NCI-H510A treated with DMSO at 0.1 percent for 48 hours (cell line): ENCODE measurements at regions not wholly inside any gene's neighbourhood (a gene's known extent, or its start where the extent isn't known, plus 50 kb on each side); places are given as distances from the start of the nearest gene placed in this dataset.
"Not testable (repeated sequence)": the region's sequence is repeated elsewhere in the genome, so short reads cannot be mapped to it uniquely, and the experiment has no call there.

Experiments used
- DNase-seq: peaks from one replicate; lab custom pipeline; 2025; lab: John Stamatoyannopoulos, UW

GRCh38 chr3:162845918-162846317, 1349.3 kb downstream of the OTOL1 start:
- no peak for DNase-seq

GRCh38 chr3:162847511-162847910, 1350.9 kb downstream of the OTOL1 start:
- DNase-seq, result no peak

- DNase-seq, result no peak
These were observed 1367.0 kb downstream of the OTOL1 start for GRCh38 chr3:162863579-162863978.

- no peak for DNase-seq
These were observed 1368.9 kb downstream of the OTOL1 start for GRCh38 chr3:162865466-162865865.

GRCh38 chr3:162879021-162879562, 1382.5 kb downstream of the OTOL1 start:
- no peak for DNase-seq

GRCh38 chr3:162884373-162884772, 1387.8 kb downstream of the OTOL1 start:
- no peak for DNase-seq

GRCh38 chr3:162892921-162893793, 1396.5 kb downstream of the OTOL1 start:
- no peak for DNase-seq

- DNase-seq, result no peak
These were observed 1400.7 kb downstream of the OTOL1 start for GRCh38 chr3:162897291-162897690.

GRCh38 chr3:162932503-162932902, 1435.9 kb downstream of the OTOL1 start:
- no peak for DNase-seq

GRCh38 chr3:162933656-162934055, 1437.0 kb downstream of the OTOL1 start:
- DNase-seq, result no peak

- DNase-seq, result no peak
These were observed 1440.1 kb downstream of the OTOL1 start for GRCh38 chr3:162936706-162937105.

GRCh38 chr3:162938083-162938482, 1441.5 kb downstream of the OTOL1 start:
- DNase-seq, result peak; percentile 10

GRCh38 chr3:162945626-162946025, 1449.0 kb downstream of the OTOL1 start:
- no peak for DNase-seq

GRCh38 chr3:162956711-162957110, 1460.1 kb downstream of the OTOL1 start:
- DNase-seq, result no peak

- DNase-seq, result no peak
These were observed 1463.7 kb downstream of the OTOL1 start for GRCh38 chr3:162960269-162960668.

GRCh38 chr3:162970292-162970691, 1473.7 kb downstream of the OTOL1 start:
- no peak for DNase-seq

- no peak for DNase-seq
These were observed 1475.1 kb downstream of the OTOL1 start for GRCh38 chr3:162971715-162972114.

- DNase-seq, result no peak
These were observed 1476.9 kb downstream of the OTOL1 start for GRCh38 chr3:162973428-162973917.

- DNase-seq, result no peak
These were observed 1481.5 kb downstream of the OTOL1 start for GRCh38 chr3:162978136-162978535.

GRCh38 chr3:162984746-162985145, 1488.1 kb downstream of the OTOL1 start:
- no peak for DNase-seq

- DNase-seq, result not testable (repeated sequence)
These were observed 1490.6 kb downstream of the OTOL1 start for GRCh38 chr3:162987085-162987794.

GRCh38 chr3:162992741-162993140, 1496.1 kb downstream of the OTOL1 start:
- no peak for DNase-seq

GRCh38 chr3:162994165-162994564, 1497.6 kb downstream of the OTOL1 start:
- no peak for DNase-seq
